IPS DF 4.7 (cell line): ENCODE measurements at regions not wholly inside any gene's neighbourhood (a gene's known extent, or its start where the extent isn't known, plus 50 kb on each side); places are given as distances from the start of the nearest gene placed in this dataset.

ENCODE experiments used
- DNase-seq: peaks from one replicate; pipeline ENCODE4 v3.0.0-alpha.2; 2013; ENCODE audit warnings: low spot score; ENCODE audit errors: extremely low read depth

DNA sequence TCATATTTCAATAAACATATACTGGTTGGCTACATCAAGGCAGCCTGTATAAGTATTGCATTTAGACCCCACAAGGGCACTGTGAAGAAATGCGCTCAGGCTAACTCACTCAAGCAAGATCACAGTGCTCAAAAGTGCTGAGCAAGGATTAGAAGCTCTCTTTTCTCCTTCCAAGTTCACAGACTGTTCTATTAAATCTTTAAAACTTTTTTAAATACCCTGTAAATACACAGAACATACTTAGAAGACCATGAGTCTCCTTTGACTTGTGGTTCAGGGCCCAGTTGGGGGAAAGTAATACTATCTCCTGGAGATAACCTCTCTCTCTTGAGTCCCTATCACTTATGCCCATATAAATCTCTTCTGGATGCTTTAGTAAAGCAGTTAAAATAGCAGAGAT, 152.9 kb downstream of the SP3 start:
- DNase-seq, result no peak

DNA sequence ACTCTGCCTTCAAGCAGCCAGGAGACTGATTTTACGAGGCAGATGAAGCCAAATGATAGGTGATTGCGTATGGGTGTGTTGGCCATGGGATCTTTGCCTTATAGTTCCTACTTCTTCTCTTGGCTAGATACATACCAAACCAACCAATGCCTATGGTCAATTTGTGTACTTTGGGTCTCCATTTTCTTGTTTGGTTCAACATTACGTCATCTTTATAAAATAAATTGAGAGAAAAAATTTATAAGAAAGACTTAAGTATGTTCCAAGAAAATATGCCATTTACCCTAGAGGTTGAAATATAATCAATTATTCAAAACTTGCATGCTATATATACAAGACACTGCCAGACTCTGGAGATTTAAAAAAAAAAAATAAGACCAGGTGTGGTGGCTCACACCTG, 150.9 kb downstream of the SP3 start:
- no peak for DNase-seq

DNA sequence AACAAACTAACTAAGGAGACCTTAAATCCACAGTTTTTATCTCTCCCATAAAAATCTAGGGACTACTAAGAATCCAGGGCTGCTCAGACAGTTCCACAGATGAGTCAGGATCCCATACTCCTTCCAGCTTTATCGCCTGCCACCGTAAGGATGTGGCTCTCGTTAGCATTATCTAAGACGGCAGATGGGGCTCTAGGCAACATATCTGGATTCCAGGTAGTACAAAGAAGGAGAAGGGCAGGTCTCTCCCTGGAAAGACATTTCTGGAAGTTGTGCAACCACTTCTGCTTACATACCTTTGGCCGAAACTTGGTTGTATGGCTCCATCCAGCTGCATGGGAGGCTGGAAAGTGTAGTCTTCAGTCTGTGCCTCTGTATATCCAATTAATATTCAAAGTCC, 149.4 kb downstream of the SP3 start:
- no peak for DNase-seq

DNA sequence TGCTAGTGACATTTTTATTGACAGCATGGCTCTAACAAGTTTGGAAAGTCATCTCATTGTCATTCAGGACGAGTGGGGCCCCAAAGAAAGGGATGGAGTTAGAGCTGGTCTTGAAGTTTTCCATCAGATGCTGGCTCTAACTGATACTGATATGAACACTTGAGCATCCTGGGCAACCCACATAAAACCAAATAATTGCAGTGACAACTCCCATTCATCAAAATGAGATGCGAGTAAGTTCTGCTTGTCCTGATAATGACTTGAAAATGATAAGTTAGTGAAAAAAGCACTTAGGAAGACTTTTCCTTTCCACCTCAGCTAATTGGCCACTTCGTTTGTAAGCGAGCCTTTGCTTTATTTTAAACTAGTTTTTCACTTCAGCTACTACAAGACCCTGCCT, 147.6 kb downstream of the SP3 start:
- DNase-seq, result no peak

DNA sequence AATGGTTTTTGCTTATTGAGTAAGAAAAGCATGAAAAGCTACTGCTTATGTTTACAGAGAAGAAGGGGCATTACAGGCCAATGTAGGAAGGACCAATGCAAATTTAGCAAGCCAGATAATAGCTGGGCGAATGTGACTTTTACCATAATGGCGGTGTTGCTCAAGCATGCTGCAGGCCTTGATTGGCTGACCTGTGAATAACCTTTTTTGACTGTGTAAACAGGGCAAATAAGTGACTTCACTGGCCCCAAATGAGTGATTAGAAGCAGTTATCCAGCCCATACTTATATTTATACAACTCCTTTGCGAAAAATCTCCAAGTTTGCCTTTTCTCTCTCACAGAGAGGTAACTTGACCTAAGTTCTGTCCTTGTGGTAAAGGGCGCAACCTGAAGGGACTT, 146.9 kb downstream of the SP3 start:
- no peak for DNase-seq

DNA sequence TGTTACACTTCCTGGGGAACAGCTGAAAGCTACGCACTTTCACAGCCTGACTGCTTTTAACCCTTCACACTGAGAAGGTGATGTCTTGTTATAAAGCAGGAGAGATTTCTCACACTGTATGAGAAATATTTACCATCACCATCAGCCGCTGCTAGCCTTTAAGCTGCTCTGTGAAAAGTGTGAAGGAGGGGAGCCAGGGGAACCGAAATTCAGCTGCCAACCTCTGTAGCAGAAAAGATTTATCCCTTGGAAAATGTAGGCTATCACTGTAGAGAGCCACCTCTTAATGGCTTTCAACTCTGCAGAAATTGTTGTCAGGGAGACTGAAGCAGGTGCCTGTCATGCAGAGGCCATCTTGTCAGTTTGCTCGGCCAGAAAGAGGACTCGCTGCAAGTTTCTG, 145.3 kb downstream of the SP3 start:
- no peak for DNase-seq

DNA sequence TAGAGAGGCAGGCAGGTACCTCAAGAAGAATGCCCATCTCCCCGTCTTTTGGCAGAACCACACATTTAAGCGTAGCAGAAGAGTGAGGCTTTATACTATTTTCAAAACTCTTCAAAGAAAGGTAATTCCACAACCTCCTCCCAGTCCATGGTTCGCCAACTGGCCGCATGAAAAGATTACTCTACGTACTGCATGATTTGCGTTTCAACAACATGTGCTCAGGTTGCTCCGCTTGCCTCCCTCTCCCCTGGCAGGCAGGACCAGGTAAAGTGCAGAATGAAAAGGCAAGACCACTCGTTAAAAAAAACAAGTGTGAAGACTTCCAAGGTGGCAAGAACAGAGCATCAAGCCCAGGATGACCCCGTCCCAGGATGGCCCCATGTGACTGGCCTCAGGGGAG, 143.7 kb downstream of the SP3 start:
- DNase-seq, result no peak

DNA sequence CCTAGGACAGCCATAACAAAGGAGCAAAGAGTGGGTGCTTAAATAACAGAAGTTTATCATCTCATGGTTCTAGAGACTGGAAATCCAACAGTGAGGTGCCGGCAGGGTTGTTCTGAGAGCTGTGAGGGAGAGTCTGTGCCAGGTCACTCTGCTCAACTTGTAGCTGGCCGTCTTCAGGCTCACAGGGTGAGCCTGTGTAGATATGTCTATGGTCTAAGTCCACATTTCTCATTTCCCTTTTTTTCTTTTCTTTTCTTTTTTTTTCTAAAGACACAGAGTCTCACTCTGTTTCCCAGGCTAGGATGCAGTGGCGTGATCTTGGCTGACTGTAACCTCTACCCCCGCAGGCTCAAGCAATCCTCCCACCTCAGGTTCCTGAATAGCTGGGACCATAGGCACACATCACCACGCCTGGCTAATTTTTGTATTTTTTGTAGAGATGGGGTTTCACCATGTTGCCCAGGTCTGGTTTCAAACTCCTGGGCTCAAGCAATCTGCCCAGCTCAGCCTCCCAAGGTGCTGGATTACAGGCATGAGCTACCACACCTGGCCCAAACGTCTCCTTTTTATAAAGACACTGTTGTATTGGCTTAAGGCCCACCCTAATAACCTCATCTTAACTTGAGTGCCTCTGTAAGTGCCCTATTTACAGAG, 142.2 kb downstream of the SP3 start:
- DNase-seq, result no peak

DNA sequence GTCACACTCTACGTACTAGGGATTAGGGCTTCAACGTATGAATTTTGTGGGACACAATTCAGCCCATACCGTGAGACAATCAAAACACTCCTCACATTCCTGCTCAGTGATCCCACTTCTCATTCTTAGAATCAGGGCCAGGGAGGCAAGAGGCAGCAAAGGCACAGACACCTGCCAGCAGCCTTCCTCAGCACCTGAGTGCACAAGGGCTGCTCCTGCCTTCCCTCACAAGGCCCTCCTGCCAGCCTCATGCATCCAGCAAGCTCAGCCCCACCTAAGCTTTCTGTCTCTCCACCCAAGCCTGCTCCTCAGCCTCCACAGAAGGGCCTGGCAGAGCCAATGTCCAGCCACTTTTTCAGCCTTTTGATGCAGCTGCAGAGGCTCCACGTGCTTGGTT, 141.6 kb downstream of the SP3 start:
- no peak for DNase-seq

DNA sequence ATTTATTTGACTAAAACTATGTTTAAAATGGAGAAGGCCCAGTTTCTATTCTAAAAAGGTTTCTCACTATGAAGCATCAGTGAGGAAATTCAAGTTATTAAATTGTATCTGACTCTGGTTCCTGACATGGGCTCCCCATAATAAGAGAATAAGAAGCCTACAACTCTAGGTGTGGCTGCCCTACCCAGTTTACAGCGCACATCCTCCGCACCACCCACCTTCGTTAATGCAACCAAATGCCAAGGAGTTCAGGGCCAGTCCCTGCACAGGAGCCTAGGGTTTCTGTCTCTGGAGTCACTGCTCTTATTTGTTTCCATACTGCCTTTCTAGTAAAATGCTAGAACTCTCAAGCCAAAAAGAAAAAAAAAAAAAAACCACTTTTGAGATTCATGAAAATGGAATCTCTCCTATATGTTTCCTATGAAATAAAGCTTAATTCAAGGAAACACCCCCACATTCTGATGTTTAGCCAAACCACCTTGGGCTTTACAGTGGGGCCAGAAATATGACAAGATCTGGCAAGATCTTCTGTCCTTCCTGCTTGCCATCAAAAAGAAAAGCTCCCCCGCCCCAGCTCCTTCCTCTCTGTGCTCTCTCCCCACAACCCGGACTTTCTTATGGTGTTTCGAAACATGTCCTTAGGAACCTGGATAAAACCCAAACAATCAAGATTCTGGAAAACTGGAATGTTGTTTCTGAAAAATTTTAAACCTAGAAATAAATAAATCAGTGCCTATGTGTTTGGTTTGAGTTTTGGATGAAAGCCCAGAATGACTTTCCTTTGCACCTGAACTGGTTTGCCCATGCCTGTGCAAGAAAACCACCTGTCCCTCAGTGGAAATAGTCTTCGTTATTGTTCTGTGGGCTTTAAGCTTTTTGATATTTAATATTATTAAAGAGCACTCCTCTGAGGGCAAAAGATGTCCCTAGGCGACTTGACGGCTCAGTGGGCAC, 136.7 kb downstream of the SP3 start:
- no peak for DNase-seq

DNA sequence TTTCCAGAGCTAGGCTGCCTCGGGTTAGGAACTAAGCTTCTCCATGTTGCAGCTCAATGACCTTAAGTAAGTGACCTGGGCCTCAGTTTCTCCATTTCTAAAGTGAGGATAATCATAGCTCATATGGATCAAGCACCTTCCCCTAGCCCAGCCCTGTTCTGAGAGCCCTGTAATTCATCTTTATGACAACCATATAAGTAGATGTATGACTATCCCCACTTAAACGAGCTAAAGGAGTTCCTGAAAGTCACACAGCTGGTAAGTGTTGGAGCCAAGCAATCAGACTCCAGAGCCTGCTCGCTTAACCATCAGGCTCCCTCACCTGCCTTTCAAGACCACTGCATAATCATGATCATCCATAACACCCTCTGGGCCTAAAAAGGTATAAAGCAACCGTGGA, 135.4 kb downstream of the SP3 start:
- no peak for DNase-seq

DNA sequence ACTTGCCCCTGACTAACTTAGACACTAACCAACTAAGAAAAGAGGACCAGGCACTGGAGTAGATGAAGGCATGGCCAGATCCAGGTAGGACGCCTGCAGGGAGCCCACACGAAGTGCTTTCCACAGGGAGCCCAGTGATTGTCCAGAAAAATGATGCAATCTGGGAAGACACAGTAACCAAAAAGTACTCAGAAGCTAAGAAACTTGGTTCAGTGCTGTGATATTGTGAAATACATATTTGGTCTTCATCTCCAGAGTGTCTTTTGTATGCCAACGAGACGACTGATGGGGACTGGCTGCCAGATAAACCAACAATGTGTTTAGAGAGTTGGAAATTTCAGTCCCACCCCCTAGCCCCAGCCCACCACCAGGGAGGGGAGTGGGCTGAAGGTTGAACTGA, 135.0 kb downstream of the SP3 start:
- no peak for DNase-seq

DNA sequence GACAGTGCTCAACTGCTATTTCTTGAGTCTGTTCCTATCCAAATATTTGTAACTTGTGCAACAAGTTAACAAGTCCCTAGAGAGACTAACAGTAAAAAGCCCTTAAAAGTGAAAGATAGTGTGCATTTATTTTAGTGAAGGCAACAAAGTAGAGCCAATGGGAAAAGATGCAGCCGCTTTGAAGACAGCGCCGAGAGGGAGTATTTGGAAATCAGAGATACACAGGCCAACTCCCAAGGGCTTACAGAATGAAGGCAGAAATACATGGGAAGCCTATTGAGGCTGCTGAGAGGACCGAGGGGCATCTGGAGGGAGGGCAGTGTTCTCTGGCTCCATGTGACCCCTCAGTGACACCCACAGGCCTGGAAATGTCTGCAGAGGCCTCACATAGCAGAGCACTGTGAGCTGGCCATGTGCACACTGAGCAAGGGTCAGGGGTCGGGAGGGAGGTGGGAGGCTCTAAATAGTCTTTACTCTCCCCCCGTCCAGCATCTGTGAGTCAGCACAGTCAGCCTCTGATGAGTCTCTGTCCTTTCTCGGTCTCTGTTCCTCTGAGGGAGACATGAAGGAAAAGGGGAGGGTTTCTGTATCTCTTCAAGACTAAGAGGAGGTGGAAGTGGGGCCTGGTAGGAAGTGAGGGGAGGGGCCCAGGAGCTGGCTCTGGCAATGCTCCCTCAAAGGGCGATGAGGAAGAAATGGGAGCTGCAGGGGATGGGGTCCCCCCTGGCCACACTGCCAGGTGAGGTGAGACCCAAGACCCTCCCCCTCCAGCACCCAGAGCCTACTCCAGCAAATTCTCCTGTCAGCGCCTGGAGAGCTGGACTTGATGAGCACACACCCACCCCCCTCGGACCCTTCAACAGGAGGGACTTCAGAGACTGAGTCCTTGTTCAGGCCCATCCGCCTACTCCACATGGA, 133.6 kb downstream of the SP3 start:
- DNase-seq, result no peak

DNA sequence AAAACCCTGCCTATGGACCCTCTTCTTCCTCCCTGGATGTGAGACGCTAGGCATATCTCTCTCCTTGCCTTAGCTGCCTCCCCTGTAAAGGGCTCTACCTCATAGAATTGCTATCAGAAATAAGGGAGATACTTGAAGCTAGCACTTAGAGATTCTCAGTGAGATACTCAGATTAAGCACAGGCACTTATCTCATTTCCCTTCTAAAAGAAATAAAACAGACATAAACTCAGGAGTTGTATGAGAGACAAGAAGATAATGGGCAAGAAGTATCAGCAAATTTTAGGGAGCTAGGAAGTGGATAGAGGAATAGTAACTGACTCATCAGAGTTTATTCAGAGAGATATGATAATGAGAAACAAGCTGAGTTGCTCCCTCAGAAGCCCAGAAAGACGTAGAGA, 131.0 kb downstream of the SP3 start:
- DNase-seq, result no peak

DNA sequence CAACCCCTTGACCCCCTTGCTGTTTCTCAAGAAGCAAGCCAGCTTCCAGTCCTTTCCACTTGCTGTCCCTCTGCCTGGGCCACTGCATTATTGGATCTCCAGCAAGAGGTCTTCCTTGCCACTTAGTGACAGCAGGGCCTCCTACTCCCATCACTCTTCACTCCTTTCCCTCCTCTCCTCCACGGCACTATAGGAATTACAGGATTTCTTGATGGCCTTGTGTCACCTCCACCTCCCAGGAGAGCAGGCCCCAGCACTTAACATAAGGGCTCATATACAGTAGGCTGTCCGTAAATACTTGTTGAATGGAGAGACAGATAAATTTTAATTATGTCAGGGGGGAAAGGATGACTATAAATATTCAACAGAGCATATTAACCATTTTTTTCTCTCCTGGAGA, 129.4 kb downstream of the SP3 start:
- no peak for DNase-seq

DNA sequence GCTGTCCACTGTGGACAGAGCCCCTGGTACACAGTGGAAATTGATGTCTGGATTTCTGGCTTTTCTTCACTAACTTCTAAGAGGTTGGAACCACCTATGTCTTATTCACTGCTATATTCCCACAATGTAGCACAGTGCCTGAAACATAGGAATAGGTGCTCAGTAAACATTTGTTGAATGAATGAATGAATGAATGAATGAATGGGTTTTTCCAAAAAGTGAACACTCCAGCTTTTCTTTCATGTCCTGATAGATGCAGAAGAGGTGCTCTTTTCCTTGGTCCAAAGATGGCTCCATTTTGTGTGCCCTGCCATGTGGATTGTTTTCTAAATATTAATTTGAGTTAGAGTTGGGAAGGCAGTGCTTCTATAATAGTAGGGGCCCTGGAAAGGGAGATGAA, 124.1 kb downstream of the SP3 start:
- no peak for DNase-seq

DNA sequence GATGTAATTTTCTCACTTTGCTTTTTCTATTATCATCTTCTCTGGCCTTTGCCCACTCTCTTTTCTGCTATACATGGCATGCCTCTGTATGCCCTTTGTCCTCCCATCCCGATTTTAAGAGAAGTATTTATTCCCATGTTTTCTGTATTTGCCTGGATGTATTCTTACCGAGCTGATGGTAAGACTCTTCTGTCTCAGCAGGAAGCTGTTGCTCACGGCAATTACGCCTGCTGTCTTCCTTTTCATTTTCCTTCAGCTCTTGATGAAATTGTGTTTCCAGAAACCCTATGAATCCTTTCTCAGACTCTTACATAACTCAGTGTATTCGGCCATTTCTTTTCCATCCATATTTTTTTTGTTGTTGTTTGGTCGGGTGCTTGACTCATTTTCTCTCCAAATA, 121.6 kb downstream of the SP3 start:
- DNase-seq, result no peak

DNA sequence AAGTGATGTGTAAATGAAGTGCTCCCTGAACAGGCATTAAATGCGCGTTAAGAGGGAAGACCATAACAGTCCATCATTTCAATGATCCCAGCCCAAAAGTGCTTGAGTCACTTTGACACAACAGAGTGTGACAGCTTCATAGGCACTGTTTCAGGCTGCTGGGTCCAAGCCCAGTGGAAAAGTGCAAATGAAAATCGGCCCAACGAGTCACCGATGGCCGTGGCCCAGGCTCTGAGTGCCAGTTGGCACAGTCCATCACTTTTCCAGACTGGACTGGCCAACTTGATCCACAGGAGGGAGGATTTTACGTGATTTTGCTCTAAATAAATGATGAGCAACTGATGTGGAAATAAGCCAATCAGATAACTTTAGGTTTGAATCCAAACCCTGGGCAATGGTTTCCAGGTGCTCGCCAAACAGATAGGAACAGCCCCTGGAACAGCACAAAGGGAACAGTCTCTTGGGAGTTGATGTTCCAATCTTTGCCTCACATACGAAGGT, 114.0 kb downstream of the SP3 start:
- DNase-seq, result no peak

DNA sequence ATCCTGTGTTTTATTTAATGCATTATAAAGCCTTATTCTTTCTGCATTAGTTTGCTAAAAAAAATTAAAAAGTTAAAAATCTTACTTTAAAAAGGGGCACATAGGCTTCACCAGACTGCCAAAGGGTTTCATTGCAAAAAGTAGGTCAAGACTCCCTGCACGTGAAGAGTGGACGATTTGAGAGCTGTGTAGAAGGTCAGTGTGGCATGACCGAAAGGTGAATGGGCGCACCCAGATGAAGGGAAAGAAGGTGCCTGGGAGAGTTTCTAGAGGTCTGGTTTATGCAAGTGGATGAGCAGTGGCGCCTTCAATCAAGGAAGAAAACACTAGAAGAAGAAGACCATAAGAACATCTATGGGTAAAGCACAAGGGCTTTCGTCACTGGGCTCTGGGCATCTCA, 111.0 kb downstream of the SP3 start:
- no peak for DNase-seq

DNA sequence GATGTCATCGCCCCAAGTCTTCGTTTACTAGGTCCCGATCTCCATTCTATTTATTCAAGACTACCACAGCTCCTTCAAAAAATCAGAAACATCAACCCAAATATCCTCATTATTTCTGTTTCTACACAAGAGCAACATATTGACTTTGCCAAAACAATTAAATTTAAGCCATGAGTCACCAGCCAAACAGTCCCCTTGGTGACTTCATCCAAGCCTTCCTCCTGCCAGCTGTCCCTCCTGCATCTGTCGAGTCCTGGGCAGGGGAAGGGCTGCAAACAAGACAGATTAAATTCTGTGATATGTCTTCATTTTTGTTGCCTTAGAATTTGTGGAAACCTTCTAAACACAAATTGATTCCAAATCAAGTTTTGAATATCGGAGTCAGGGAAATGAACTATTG, 110.3 kb downstream of the SP3 start:
- no peak for DNase-seq

DNA sequence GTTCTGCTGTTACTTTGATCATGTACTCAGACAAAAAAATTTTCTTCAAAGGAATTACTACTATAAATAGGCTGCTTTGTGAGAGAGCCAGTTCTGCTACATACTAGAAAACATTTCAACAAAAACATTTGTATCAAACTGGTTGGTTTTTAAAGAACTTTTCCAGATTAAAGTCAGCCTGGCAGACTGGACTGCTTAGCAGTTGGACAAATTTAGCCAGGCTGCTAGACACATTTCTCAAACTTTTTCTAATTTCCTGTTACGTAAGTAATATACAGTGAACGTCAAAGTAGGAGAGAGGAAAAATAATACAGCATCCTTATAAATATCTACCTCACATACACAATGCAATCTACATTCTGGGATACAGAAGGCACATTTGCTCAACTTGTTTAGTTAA, 109.5 kb downstream of the SP3 start:
- no peak for DNase-seq
